HEK293 (cell line): ENCODE measurements at regions not wholly inside any gene's neighbourhood (a gene's known extent, or its start where the extent isn't known, plus 50 kb on each side); places are given as distances from the start of the nearest gene placed in this dataset.

Source experiments
- CTCF ChIA-PET: fragments of 350-600 bp; formaldehyde crosslinking; extraction: SDS; loops from one replicate; lab custom pipeline; 2021; ENCODE audit warnings: antibody characterized with exemption; lab: Yijun Ruan, JAX
- POLR2A ChIA-PET: fragments of 300-600 bp; formaldehyde crosslinking; extraction: SDS; loops from one replicate; lab custom pipeline; 2020; ENCODE audit warnings: antibody characterized with exemption, inconsistent platforms; lab: Yijun Ruan, JAX
- H3K27ac ChIP-seq: fragments of 200-500 bp; sonication (Bioruptor generic); 2 replicates; pipeline ENCODE4 v1.5.1; 2014; ENCODE audit warnings: low read depth, low read length, control low read depth, inconsistent platforms; ENCODE audit errors: extremely low read depth
- H3K36me3 ChIP-seq, 2 experiments: fragments of 200-500 bp in 1 of 2; sonication (Bioruptor generic) in 1 of 2; 1 replicate in 1 of 2; 2 replicates in 1 of 2; pipeline ENCODE4 v1.5.1; 2014 to 2017; ENCODE audit warnings: inconsistent platforms in 2 of 2, low read length in 2 of 2; ENCODE audit not compliant: control insufficient read depth in 2 of 2, insufficient read depth in 1 of 2
- H3K4me1 ChIP-seq: fragments of 200-500 bp; sonication (Bioruptor generic); 2 replicates; pipeline ENCODE4 v1.5.1; 2014; ENCODE audit warnings: mild to moderate bottlenecking, low read length, inconsistent platforms; ENCODE audit not compliant: control insufficient read depth, insufficient read depth
- H3K4me3 ChIP-seq: 2 replicates; pipeline ENCODE4 v1.5.1; 2011; ENCODE audit warnings: low read depth, mild to moderate bottlenecking, control low read depth, low read length, moderate library complexity
- H3K9me3 ChIP-seq: fragments of 200-500 bp; sonication (Bioruptor generic); 2 replicates; pipeline ENCODE4 v1.5.1; 2014; ENCODE audit warnings: low read depth, low read length, inconsistent platforms; ENCODE audit not compliant: control insufficient read depth, insufficient read depth
- EGR2 ChIP-seq: fragments of 450-650 bp; formaldehyde crosslinking; IDR thresholded peaks from 2 replicates; pipeline ENCODE4 v1.5.1; 2016; ENCODE audit warnings: low read depth, missing biosample characterization, missing genetic modification characterization
- MEIS1 ChIP-seq: sonication (generic); formaldehyde crosslinking; IDR thresholded peaks from 2 replicates; pipeline ENCODE4 v1.8.1; 2022; ENCODE audit warnings: missing genetic modification reagents, mild to moderate bottlenecking, borderline replicate concordance
- TRIM28 ChIP-seq: IDR thresholded peaks from 2 replicates; pipeline ENCODE4 v1.6.1; 2011; ENCODE audit warnings: low read length, control low read depth, borderline replicate concordance
- ZFP41 ChIP-seq: fragments of 450-650 bp; formaldehyde crosslinking; IDR thresholded peaks from 2 replicates; pipeline ENCODE4 v1.5.1; 2016; ENCODE audit warnings: missing biosample characterization, missing genetic modification characterization, borderline replicate concordance
- ZNF121 ChIP-seq: fragments of 450-650 bp; formaldehyde crosslinking; IDR thresholded peaks from 2 replicates; pipeline ENCODE4 v1.5.1; 2016; ENCODE audit warnings: missing biosample characterization, missing genetic modification characterization
- ZNF133 ChIP-seq: fragments of 450-650 bp; formaldehyde crosslinking; IDR thresholded peaks from 2 replicates; pipeline ENCODE4 v1.5.1; 2016; ENCODE audit warnings: missing biosample characterization, missing genetic modification characterization
- ZNF211 ChIP-seq: fragments of 450-650 bp; formaldehyde crosslinking; IDR thresholded peaks from 2 replicates; pipeline ENCODE4 v1.5.1; 2016; ENCODE audit warnings: low read depth, missing biosample characterization, missing genetic modification characterization
- ZNF274 ChIP-seq, 2 experiments: fragments of 200-500 bp in 1 of 2; fragments of 450-650 bp in 1 of 2; sonication (Bioruptor generic) in 1 of 2; formaldehyde crosslinking in 1 of 2; IDR thresholded peaks; 2 replicates each; pipeline versions ENCODE4 v1.5.1 to v1.6.1; 2014 to 2016; ENCODE audit warnings: borderline replicate concordance in 1 of 2, inconsistent platforms in 1 of 2, low read length in 1 of 2, missing biosample characterization in 1 of 2, missing genetic modification characterization in 1 of 2
- ZNF391 ChIP-seq: fragments of 450-650 bp; formaldehyde crosslinking; IDR thresholded peaks from 2 replicates; pipeline ENCODE4 v1.5.1; 2016; ENCODE audit warnings: low read depth, missing biosample characterization, missing genetic modification characterization, borderline replicate concordance
- ZNF404 ChIP-seq: fragments of 450-650 bp; formaldehyde crosslinking; IDR thresholded peaks from 2 replicates; pipeline ENCODE4 v1.5.1; 2017; ENCODE audit warnings: missing biosample characterization, missing genetic modification characterization
- ZNF488 ChIP-seq: fragments of 450-650 bp; formaldehyde crosslinking; IDR thresholded peaks from 2 replicates; pipeline ENCODE4 v1.5.1; 2016; ENCODE audit warnings: missing biosample characterization, missing genetic modification characterization
- ZNF549 ChIP-seq: fragments of 450-650 bp; IDR thresholded peaks from 2 replicates; pipeline ENCODE4 v1.5.1; 2018; ENCODE audit warnings: missing biosample characterization, missing genetic modification characterization, mild to moderate bottlenecking, inconsistent platforms, moderate library complexity
- ZNF561 ChIP-seq: fragments of 450-650 bp; IDR thresholded peaks from 2 replicates; pipeline ENCODE4 v1.5.1; 2018; ENCODE audit warnings: missing biosample characterization, missing genetic modification characterization, borderline replicate concordance
- ZNF580 ChIP-seq: fragments of 450-650 bp; formaldehyde crosslinking; IDR thresholded peaks from 2 replicates; pipeline ENCODE4 v1.5.1; 2016; ENCODE audit warnings: missing biosample characterization, missing genetic modification characterization
- ZNF585B ChIP-seq: fragments of 450-650 bp; formaldehyde crosslinking; IDR thresholded peaks from 2 replicates; pipeline ENCODE4 v1.5.1; 2016; ENCODE audit warnings: missing biosample characterization, missing genetic modification characterization
- ZNF747 ChIP-seq: fragments of 450-650 bp; formaldehyde crosslinking; IDR thresholded peaks from 2 replicates; pipeline ENCODE4 v1.5.1; 2016; ENCODE audit warnings: missing biosample characterization, missing genetic modification characterization
- ZNF768 ChIP-seq: fragments of 450-650 bp; formaldehyde crosslinking; IDR thresholded peaks from 2 replicates; pipeline ENCODE4 v1.5.1; 2018; ENCODE audit warnings: missing biosample characterization, mild to moderate bottlenecking, missing genetic modification characterization
- ZNF785 ChIP-seq: fragments of 450-650 bp; formaldehyde crosslinking; IDR thresholded peaks from 2 replicates; pipeline ENCODE4 v1.5.1; 2016; ENCODE audit warnings: missing biosample characterization, missing genetic modification characterization
- ZNF843 ChIP-seq: fragments of 450-650 bp; formaldehyde crosslinking; IDR thresholded peaks from 2 replicates; pipeline ENCODE4 v1.5.1; 2016; ENCODE audit warnings: missing biosample characterization, missing genetic modification characterization
- TF ChIP-seq, protein P1 (sequence below): fragments of 450-650 bp; formaldehyde crosslinking; IDR thresholded peaks from 2 replicates; pipeline ENCODE4 v1.5.1; 2017; ENCODE audit warnings: missing biosample characterization, missing genetic modification characterization
- TF ChIP-seq, protein P2 (sequence below): fragments of 450-650 bp; formaldehyde crosslinking; IDR thresholded peaks from 2 replicates; pipeline ENCODE4 v1.5.1; 2016; ENCODE audit warnings: missing biosample characterization, missing genetic modification characterization

- Histone ChIP-seq H3K4me1 (no peaks in the 10 kb centered on the region), H3K36me3 (no peaks in the 10 kb centered on the region), H3K27ac (no peak overlapping the region), H3K9me3 (no peaks in the 10 kb centered on the region), H3K4me3 (no peak overlapping the region)
- TF ChIP-seq ZNF549 (tag by site-specific recombination) = no peak
- no peak for TF ChIP-seq ZNF404 (tag by site-specific recombination)
- ChIA-PET POLR2A (no interaction called here), CTCF (no interaction called here)
These were observed 541.1 kb upstream of the PRMT6 start for GRCh38 chr1:106515375-106515774.

DNA sequence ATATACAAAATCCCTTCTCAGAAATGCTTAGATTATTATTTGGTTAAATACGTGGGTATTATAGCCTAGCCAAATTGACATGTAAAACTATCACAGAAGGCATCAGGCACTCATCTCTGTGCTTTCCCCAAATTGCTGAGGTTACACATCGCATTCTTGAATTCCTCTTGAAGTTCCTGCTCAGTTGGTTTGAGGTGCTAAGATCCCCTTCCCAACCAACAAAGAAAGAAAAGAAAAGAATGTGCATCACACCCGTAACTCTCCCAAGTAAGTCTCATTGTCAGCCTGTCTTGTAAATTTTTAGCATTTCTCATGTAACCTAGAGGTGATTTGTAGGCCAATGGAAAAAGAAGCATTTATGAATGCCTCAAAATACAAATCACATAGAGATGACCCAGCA, 539.2 kb upstream of the PRMT6 start:
- Histone ChIP-seq H3K9me3 (no peaks in the 10 kb centered on the region), H3K4me1 (no peaks in the 10 kb centered on the region), H3K4me3 (no peak overlapping the region), H3K27ac (no peak overlapping the region), H3K36me3 (no peaks in the 10 kb centered on the region)
- POLR2A ChIA-PET = no interaction called here
- CTCF ChIA-PET = no interaction called here
- TF ChIP-seq ZNF843 (tag by site-specific recombination) = no peak
- TF ChIP-seq, protein P1, sequence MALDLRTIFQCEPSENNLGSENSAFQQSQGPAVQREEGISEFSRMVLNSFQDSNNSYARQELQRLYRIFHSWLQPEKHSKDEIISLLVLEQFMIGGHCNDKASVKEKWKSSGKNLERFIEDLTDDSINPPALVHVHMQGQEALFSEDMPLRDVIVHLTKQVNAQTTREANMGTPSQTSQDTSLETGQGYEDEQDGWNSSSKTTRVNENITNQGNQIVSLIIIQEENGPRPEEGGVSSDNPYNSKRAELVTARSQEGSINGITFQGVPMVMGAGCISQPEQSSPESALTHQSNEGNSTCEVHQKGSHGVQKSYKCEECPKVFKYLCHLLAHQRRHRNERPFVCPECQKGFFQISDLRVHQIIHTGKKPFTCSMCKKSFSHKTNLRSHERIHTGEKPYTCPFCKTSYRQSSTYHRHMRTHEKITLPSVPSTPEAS (tag by site-specific recombination) = no peak
- no peak for TF ChIP-seq ZNF785 (tag by site-specific recombination)
- TF ChIP-seq ZFP41 (tag by site-specific recombination) = no peak
- TF ChIP-seq ZNF488 (tag by site-specific recombination) = no peak
- no peak for TF ChIP-seq ZNF211 (tag by site-specific recombination)
- no peak for TF ChIP-seq ZNF274 (IDR thresholded peaks at IDR 0.05; ENCODE audit: low read length)
- TF ChIP-seq ZNF274 (tag by site-specific recombination; IDR thresholded peaks at IDR 0.05; ENCODE audit: borderline replicate concordance) = no peak
- TF ChIP-seq ZNF580 (tag by site-specific recombination) = no peak
- no peak for TF ChIP-seq ZNF391 (tag by site-specific recombination)
- no peak for TF ChIP-seq ZNF133 (tag by site-specific recombination)
- no peak for TF ChIP-seq ZNF747 (tag by site-specific recombination)
- TF ChIP-seq, protein P2, sequence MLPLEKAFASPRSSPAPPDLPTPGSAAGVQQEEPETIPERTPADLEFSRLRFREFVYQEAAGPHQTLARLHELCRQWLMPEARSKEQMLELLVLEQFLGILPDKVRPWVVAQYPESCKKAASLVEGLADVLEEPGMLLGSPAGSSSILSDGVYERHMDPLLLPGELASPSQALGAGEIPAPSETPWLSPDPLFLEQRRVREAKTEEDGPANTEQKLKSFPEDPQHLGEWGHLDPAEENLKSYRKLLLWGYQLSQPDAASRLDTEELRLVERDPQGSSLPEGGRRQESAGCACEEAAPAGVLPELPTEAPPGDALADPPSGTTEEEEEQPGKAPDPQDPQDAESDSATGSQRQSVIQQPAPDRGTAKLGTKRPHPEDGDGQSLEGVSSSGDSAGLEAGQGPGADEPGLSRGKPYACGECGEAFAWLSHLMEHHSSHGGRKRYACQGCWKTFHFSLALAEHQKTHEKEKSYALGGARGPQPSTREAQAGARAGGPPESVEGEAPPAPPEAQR (tag by site-specific recombination) = no peak

DNA sequence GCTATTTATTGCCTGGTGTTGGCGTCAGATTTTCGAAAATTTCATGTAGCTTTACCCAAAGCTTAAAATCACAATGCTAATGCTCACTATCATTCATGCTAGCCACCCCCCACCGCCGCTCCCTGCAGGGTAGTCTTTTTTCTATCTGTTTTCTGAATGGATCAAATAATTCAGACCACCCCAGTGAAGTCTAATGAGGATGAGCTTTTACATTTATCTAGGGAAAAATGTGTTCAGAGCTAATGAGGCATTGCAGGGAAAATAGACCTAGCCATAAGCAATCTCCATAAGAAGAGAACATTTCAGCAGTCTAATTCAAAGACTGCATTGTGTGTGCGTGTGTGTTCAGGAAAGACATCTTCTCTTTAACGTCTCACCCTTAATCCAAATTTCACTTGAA, 533.0 kb upstream of the PRMT6 start:
- CTCF ChIA-PET = no interaction called here
- H3K4me1 ChIP-seq = no peaks in the 10 kb centered on the region
- no peaks in the 10 kb centered on the region for H3K9me3 ChIP-seq
- TF ChIP-seq MEIS1 (CRISPR knock-in tag) = no peak
- no peak for TF ChIP-seq ZNF561 (tag by site-specific recombination)
- TF ChIP-seq ZNF768 (tag by site-specific recombination) = no peak
- no peak for TF ChIP-seq ZNF121
- TF ChIP-seq EGR2 (tag by site-specific recombination) = no peak
- no peak for TF ChIP-seq ZNF747 (tag by site-specific recombination)
- no peak for TF ChIP-seq ZNF585B (tag by site-specific recombination)
- TF ChIP-seq TRIM28 = no peak
- TF ChIP-seq, all 188 proteins: peak for 0
- POLR2A ChIA-PET = no interaction called here
- no peaks in the 10 kb centered on the region for H3K36me3 ChIP-seq
- H3K4me3 ChIP-seq = no peak overlapping the region
- no peak overlapping the region for H3K27ac ChIP-seq
